Nephron progenitor cell (in vitro differentiated cells): ENCODE measurements at regions not wholly inside any gene's neighbourhood (a gene's known extent, or its start where the extent isn't known, plus 50 kb on each side); places are given as distances from the start of the nearest gene placed in this dataset.

Source experiments
- DNase-seq: peaks from one replicate; pipeline ENCODE4 v3.0.0; 2021
- H3K27ac Mint-ChIP-seq: 2 replicates; pipeline ENCODE4 v1.8.0; 2021; ENCODE audit warnings: mild to moderate bottlenecking, moderate library complexity, mixed read lengths
- H3K27me3 Mint-ChIP-seq: 2 replicates; pipeline ENCODE4 v1.8.0; 2021; ENCODE audit warnings: mild to moderate bottlenecking, low read depth, mixed read lengths; ENCODE audit not compliant: poor library complexity
- H3K36me3 Mint-ChIP-seq: 2 replicates; pipeline ENCODE4 v1.8.0; 2021; ENCODE audit warnings: low read depth, mixed read lengths
- H3K4me1 Mint-ChIP-seq: 2 replicates; pipeline ENCODE4 v1.8.0; 2021; ENCODE audit warnings: mixed read lengths
- H3K4me3 Mint-ChIP-seq: 2 replicates; pipeline ENCODE4 v1.8.0; 2021; ENCODE audit warnings: mild to moderate bottlenecking, moderate library complexity, mixed read lengths
- H3K9me3 Mint-ChIP-seq: 2 replicates; pipeline ENCODE4 v1.8.0; 2021; ENCODE audit warnings: mild to moderate bottlenecking, moderate library complexity, mixed read lengths
- TF ChIP-seq, protein P1 (sequence below): fragments of 200-600 bp; sonication (generic); IDR thresholded peaks from 2 replicates; pipeline ENCODE4 v1.5.0; 2021; ENCODE audit warnings: antibody characterized with exemption

- Mint-ChIP-seq H3K9me3 (no peaks in the 10 kb centered on the region), H3K36me3 (no peaks in the 10 kb centered on the region), H3K4me1 (peaks cover 3% of the 10 kb centered on the region), H3K27me3 (no peaks in the 10 kb centered on the region), H3K4me3 (no peak overlapping the region), H3K27ac (no peak overlapping the region)
- TF ChIP-seq, protein P1, sequence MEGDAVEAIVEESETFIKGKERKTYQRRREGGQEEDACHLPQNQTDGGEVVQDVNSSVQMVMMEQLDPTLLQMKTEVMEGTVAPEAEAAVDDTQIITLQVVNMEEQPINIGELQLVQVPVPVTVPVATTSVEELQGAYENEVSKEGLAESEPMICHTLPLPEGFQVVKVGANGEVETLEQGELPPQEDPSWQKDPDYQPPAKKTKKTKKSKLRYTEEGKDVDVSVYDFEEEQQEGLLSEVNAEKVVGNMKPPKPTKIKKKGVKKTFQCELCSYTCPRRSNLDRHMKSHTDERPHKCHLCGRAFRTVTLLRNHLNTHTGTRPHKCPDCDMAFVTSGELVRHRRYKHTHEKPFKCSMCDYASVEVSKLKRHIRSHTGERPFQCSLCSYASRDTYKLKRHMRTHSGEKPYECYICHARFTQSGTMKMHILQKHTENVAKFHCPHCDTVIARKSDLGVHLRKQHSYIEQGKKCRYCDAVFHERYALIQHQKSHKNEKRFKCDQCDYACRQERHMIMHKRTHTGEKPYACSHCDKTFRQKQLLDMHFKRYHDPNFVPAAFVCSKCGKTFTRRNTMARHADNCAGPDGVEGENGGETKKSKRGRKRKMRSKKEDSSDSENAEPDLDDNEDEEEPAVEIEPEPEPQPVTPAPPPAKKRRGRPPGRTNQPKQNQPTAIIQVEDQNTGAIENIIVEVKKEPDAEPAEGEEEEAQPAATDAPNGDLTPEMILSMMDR: no peak
- DNase-seq: no peak
Measured at GRCh38 chr10:88089498-88089897, 226.1 kb downstream of the PTEN start.

DNA sequence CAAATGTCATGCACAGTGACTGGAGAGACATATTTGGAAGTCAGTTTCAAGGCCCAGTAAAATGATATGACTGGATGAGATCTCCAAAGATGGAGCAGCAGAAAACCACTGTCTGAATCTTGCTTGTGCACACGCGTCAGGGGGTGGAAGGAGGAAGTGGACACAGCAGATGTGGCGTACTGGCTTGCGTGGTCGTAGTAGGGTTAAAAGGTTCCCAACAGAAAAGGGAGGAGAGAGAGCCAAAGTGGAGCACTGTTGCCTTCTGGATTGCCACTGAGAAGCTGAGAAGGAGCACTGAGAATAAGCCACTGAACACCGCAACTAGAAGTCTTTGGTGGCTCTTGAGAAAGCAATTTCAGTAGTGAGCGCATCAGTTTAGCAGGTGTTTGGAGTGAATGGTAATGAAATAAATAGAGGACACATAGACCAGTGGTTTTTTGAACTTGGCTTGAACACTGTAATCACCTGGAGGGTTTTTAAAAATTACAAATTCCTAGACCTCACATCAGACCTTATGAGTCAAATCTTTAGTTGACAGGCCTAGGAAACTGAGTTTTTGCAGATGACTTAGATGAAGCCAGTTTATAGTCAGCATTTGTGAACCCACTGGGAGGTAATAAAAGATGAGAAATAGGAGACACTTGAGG, 227.3 kb downstream of the PTEN start:
- DNase-seq: no peak
- H3K27me3 Mint-ChIP-seq: no peaks in the 10 kb centered on the region

DNA sequence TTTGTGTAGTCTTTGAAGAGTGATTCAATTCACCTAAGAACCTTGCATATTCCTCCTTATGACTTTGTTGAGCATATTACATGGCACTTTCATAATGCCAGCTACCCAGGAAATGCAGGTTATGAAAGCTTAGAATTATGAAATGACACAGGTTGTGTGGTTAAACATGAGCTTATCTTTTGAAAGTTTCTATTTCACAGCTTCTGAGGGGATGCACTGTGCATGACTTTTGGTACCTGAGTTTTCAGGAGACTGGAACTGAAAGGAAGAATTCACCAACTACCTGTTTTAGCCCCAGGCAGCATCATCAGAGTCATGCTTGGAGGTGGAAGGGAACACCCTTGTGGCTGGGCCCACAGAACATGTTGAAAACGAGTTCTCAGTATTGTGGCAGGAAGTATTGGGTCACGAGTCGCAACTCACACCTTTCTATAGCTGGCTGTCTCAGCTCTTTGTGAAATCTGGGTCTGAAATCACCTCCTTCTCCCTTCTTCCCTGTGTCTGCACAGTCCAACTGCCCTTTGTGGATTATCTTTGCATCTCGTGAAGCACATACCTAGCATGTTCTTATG, 228.2 kb downstream of the PTEN start:
- Mint-ChIP-seq H3K4me1 (no peaks in the 10 kb centered on the region), H3K36me3 (no peaks in the 10 kb centered on the region), H3K27me3 (no peaks in the 10 kb centered on the region), H3K27ac (no peak overlapping the region), H3K4me3 (no peak overlapping the region), H3K9me3 (no peaks in the 10 kb centered on the region)
- TF ChIP-seq, protein P1: no peak
- DNase-seq: no peak

More for the DNA sequence above, 227.3 kb downstream of the PTEN start:
- no peak overlapping the region for H3K4me3 Mint-ChIP-seq
- H3K4me1 Mint-ChIP-seq: no peaks in the 10 kb centered on the region
- TF ChIP-seq, protein P1: no peak
- no peak overlapping the region for H3K27ac Mint-ChIP-seq
- H3K9me3 Mint-ChIP-seq: no peaks in the 10 kb centered on the region
- H3K36me3 Mint-ChIP-seq: no peaks in the 10 kb centered on the region

DNA sequence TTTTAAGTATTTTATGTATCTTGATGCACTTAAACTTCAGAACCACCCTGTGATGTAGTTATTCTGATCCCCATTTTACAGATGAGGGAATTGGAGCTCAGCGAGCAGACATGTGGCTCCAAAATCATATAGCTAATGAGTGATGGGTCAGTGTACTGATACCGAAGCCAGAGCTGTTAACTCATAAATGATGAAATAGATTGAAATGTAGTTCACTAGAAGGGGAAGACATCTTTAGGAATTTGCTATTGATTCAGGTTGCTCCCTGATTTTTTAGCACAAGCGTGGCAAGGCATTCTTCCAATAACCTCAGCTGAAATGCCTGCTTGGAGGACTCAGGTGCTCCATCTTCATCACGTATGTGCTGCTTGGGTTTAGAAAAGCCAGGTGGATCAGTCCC, 228.8 kb downstream of the PTEN start:
- Mint-ChIP-seq H3K36me3 (no peaks in the 10 kb centered on the region), H3K27me3 (no peaks in the 10 kb centered on the region), H3K4me1 (no peaks in the 10 kb centered on the region), H3K27ac (no peak overlapping the region), H3K9me3 (no peaks in the 10 kb centered on the region), H3K4me3 (no peak overlapping the region)
- TF ChIP-seq, protein P1: no peak
- no peak for DNase-seq

DNA sequence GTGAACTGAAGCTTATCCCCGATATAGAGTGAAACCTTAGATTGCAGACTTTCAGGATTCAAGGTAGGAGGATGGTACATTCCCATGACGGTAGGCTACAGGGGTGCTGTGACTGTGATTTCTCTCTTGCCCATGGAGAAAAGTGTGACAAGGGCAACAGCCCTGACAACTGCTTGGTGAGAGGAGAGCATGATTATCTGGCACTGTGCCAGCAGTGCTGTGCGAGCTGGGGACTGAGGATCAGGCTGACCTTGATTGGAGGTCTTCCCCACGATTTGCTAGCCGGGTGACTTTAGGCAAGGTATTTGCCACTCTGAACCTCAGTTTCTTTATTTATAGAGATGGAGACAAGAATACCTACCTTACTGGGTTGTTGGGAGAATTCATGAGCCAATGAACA, 229.5 kb downstream of the PTEN start:
- TF ChIP-seq, protein P1: no peak

GRCh38 chr10:88094795-88095194, 231.4 kb downstream of the PTEN start:
- Mint-ChIP-seq H3K36me3 (no peaks in the 10 kb centered on the region), H3K4me3 (no peak overlapping the region), H3K4me1 (no peaks in the 10 kb centered on the region), H3K27ac (no peak overlapping the region), H3K9me3 (no peaks in the 10 kb centered on the region), H3K27me3 (peaks cover 4% of the 10 kb centered on the region)
- DNase-seq: no peak
- TF ChIP-seq, protein P1: no peak

More for the DNA sequence above, 229.5 kb downstream of the PTEN start:
- no peaks in the 10 kb centered on the region for H3K36me3 Mint-ChIP-seq
- no peaks in the 10 kb centered on the region for H3K4me1 Mint-ChIP-seq
- H3K9me3 Mint-ChIP-seq: no peaks in the 10 kb centered on the region
- H3K4me3 Mint-ChIP-seq: no peak overlapping the region
- no peak overlapping the region for H3K27ac Mint-ChIP-seq
- peaks cover 3% of the 10 kb centered on the region for H3K27me3 Mint-ChIP-seq
- no peak for DNase-seq
